OCI-LY7 (cell line): ENCODE measurements at regions not wholly inside any gene's neighbourhood (a gene's known extent, or its start where the extent isn't known, plus 50 kb on each side); places are given as distances from the start of the nearest gene placed in this dataset.

Source experiments
- BruUV-seq: library from RNA; stranded (reverse); fragments of 400-500 nt; replicated peaks from 2 replicates; lab custom pipeline; 2021; lab: Mats Ljungman, UMichigan
- CTCF ChIA-PET: fragments of 300-600 bp; sonication (Branson Sonifier 250); formaldehyde crosslinking; loops from one replicate; lab custom pipeline; 2022; ENCODE audit warnings: antibody characterized with exemption; ENCODE audit not compliant: unreplicated experiment; lab: Charles Lee
- POLR2A ChIA-PET: fragments of 300-600 bp; sonication (Branson Sonifier 250); formaldehyde crosslinking; loops from one replicate; lab custom pipeline; 2022; ENCODE audit warnings: antibody characterized with exemption; lab: Charles Lee
- DNase-seq: peaks from one replicate; pipeline ENCODE4 v3.0.0-alpha.2; 2015; ENCODE audit warnings: low spot score
- H2AFZ ChIP-seq: fragments of 200-600 bp; sonication (generic), shearing (Covaris generic); 2 replicates; pipeline ENCODE4 v1.6.1; 2014; ENCODE audit warnings: mild to moderate bottlenecking, antibody characterized with exemption, low read length, moderate library complexity
- H3K27ac ChIP-seq: fragments of 200-600 bp; sonication (generic); 2 replicates; pipeline ENCODE4 v1.5.1; 2014; ENCODE audit warnings: mixed run types, low read depth, mild to moderate bottlenecking, moderate library complexity, low read length, inconsistent platforms; ENCODE audit not compliant: poor library complexity, severe bottlenecking
- H3K36me3 ChIP-seq: fragments of 200-600 bp; sonication (generic); 2 replicates; pipeline ENCODE4 v1.6.1; 2014; ENCODE audit warnings: mild to moderate bottlenecking, antibody characterized with exemption, low read length, moderate library complexity, mixed read lengths; ENCODE audit not compliant: insufficient read depth
- H3K4me1 ChIP-seq: fragments of 200-600 bp; sonication (generic); 2 replicates; pipeline ENCODE4 v1.5.1; 2014; ENCODE audit warnings: mild to moderate bottlenecking, low read length; ENCODE audit not compliant: insufficient read depth, poor library complexity, severe bottlenecking
- H3K4me2 ChIP-seq: fragments of 200-600 bp; sonication (generic); 2 replicates; pipeline ENCODE4 v1.6.1; 2014; ENCODE audit warnings: mild to moderate bottlenecking, low read length
- H3K4me3 ChIP-seq: fragments of 200-600 bp; sonication (generic); 2 replicates; pipeline ENCODE4 v1.5.1; 2014; ENCODE audit warnings: mild to moderate bottlenecking, low read depth, low read length; ENCODE audit not compliant: poor library complexity, severe bottlenecking
- H3K79me2 ChIP-seq: fragments of 200-600 bp; sonication (generic); 2 replicates; pipeline ENCODE4 v1.6.1; 2016; ENCODE audit warnings: low read depth, mild to moderate bottlenecking, low read length, moderate library complexity, mixed read lengths; ENCODE audit not compliant: insufficient read depth
- H3K9me2 ChIP-seq: fragments of 200-600 bp; sonication (generic); 2 replicates; pipeline ENCODE4 v1.6.1; 2016; ENCODE audit warnings: mild to moderate bottlenecking, low read length, mixed read lengths; ENCODE audit not compliant: insufficient read depth
- H3K9me3 ChIP-seq: fragments of 200-600 bp; sonication (generic); 2 replicates; pipeline ENCODE4 v1.6.1; 2014; ENCODE audit warnings: mild to moderate bottlenecking, mixed run types, low read length, mixed read lengths
- H4K20me1 ChIP-seq: fragments of 200-600 bp; sonication (generic); 2 replicates; pipeline ENCODE4 v1.6.1; 2014; ENCODE audit warnings: mild to moderate bottlenecking, antibody characterized with exemption, low read length, moderate library complexity, mixed read lengths; ENCODE audit not compliant: insufficient read depth
- EZH2phosphoT487 ChIP-seq: fragments of 200-600 bp; sonication (generic); IDR thresholded peaks from 2 replicates; pipeline ENCODE4 v1.6.1; 2018; ENCODE audit warnings: low read depth, borderline replicate concordance, mild to moderate bottlenecking, mixed run types, antibody characterized with exemption, low read length, moderate library complexity, mixed read lengths
- intact Hi-C: fragments of 100-400 bp; cut with micrococcal nuclease; formaldehyde crosslinking; loops from one replicate; pipeline ENCODE4 v1.10.0; 2022; ENCODE audit not compliant: unreplicated experiment
- TF ChIP-seq, protein P1 (sequence below): fragments of 200-600 bp; sonication (generic); conservative IDR thresholded peaks from 2 replicates; pipeline ENCODE4 v1.5.1; 2014; ENCODE audit warnings: mild to moderate bottlenecking, antibody characterized with exemption, low read length, moderate library complexity, mixed read lengths

DNA sequence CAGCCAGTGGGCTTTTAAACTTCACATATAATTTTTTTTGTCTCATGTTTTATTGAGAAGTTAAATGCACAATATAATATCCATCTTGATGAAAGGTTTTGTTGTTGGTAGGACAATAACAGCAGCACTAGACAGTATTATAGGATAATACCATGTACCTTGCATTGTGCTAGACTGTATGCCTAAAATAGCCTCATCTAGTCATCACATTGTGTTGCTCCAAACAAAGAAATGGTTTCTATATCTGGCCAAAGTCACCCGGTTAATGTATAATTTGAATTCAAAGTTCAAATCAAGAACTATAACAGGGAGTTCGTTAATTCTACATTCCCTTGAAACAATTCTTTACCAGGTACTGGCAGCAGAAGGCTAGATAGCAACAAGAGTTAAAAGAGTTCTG is 104.9 kb downstream of the KCNJ2 start:
- TF ChIP-seq, protein P1, sequence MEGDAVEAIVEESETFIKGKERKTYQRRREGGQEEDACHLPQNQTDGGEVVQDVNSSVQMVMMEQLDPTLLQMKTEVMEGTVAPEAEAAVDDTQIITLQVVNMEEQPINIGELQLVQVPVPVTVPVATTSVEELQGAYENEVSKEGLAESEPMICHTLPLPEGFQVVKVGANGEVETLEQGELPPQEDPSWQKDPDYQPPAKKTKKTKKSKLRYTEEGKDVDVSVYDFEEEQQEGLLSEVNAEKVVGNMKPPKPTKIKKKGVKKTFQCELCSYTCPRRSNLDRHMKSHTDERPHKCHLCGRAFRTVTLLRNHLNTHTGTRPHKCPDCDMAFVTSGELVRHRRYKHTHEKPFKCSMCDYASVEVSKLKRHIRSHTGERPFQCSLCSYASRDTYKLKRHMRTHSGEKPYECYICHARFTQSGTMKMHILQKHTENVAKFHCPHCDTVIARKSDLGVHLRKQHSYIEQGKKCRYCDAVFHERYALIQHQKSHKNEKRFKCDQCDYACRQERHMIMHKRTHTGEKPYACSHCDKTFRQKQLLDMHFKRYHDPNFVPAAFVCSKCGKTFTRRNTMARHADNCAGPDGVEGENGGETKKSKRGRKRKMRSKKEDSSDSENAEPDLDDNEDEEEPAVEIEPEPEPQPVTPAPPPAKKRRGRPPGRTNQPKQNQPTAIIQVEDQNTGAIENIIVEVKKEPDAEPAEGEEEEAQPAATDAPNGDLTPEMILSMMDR: no peak
- TF ChIP-seq EZH2phosphoT487: no peak
- H4K20me1 ChIP-seq: no peaks in the 10 kb centered on the region
- H3K4me2 ChIP-seq: no peak overlapping the region
- H2AFZ ChIP-seq: no peak overlapping the region
- BruUV-seq: no TSS peak
- intact Hi-C loops: no loop called here
- CTCF ChIA-PET: no interaction called here
- H3K4me1 ChIP-seq: no peaks in the 10 kb centered on the region
- DNase-seq: no peak
- no peaks in the 10 kb centered on the region for H3K9me2 ChIP-seq
- no peaks in the 10 kb centered on the region for H3K9me3 ChIP-seq
- H3K36me3 ChIP-seq: no peaks in the 10 kb centered on the region
- H3K79me2 ChIP-seq: no peaks in the 10 kb centered on the region
- H3K27ac ChIP-seq: no peak overlapping the region
- H3K4me3 ChIP-seq: no peak overlapping the region
- POLR2A ChIA-PET: interaction anchor here (0.7 to 1.5 kb wide), 2 partner anchors 35 to 798 kb away, joined by 3 read pairs; no protein-coding TSS in a partner anchor

DNA sequence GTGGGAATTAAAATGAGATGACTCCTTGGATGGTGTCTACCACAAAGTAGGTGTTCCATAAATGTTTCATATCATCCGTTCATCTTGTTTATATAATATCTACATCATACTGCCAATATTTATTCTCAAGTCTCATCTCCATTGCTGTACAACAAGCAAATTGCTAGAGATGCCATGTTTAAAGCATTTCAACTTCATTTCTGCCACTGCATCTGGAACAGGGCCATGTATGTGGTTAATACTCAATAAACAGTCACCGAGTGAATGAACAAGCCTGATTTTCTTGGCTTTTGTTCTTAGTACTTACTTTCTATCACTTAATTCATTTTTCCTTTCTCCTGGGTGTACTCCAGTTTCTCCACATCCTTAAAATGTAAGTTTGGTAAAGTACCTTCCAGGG is 107.6 kb downstream of the KCNJ2 start:
- ChIA-PET POLR2A (interaction anchor here (1.0 kb wide), 1 partner anchor 14 kb away, joined by 3 read pairs; no protein-coding TSS in a partner anchor), CTCF (no interaction called here)
- no peaks in the 10 kb centered on the region for H4K20me1 ChIP-seq
- H3K79me2 ChIP-seq: no peaks in the 10 kb centered on the region
- no TSS peak for BruUV-seq
- DNase-seq: no peak
- no peak overlapping the region for H3K27ac ChIP-seq
- intact Hi-C loops: no loop called here
- H3K9me2 ChIP-seq: no peaks in the 10 kb centered on the region
- no peaks in the 10 kb centered on the region for H3K9me3 ChIP-seq
- H3K36me3 ChIP-seq: no peaks in the 10 kb centered on the region
- no peak overlapping the region for H3K4me2 ChIP-seq
- H3K4me1 ChIP-seq: no peaks in the 10 kb centered on the region
- no peak overlapping the region for H2AFZ ChIP-seq
- TF ChIP-seq, protein P1: no peak
- TF ChIP-seq EZH2phosphoT487: no peak
- H3K4me3 ChIP-seq: no peak overlapping the region

DNA sequence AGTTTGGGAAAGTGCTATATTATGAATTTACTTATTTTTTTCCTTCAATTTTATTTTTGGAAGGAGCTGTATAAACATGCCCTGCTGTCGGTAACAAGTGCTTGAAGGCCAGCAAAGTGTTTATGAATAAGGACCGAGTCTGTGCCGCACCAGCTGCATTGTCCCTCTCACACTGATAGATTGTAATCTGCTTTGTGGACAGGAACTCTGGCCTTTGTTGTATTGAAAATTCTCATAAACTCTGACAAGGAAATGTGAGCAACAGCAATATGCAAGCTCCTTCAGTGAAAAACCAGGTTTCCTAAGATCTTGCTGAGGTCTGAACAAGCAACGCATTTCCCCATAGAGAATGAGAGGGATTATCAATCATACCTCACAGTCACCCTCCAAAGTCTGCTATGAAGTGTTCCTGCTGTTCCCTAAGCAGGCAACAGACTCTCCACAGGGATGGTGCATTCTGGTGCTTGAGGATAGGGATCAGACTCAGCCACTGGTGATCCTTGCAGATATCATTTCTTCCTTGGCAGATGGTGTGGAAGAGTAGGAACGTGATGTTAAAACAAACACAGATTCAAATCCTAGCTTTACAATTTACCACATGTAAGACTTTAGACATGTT is 109.6 kb downstream of the KCNJ2 start:
- ChIA-PET CTCF (no interaction called here), POLR2A (interaction anchor here (1.0 to 1.1 kb wide), 2 partner anchors 11 to 191 kb away, joined by 3 to 4 read pairs; no protein-coding TSS in a partner anchor)
- Histone ChIP-seq H3K79me2 (no peaks in the 10 kb centered on the region), H3K36me3 (no peaks in the 10 kb centered on the region), H3K9me3 (no peaks in the 10 kb centered on the region), H3K4me3 (no peak overlapping the region), H3K9me2 (no peaks in the 10 kb centered on the region), H3K4me1 (no peaks in the 10 kb centered on the region), H3K4me2 (no peak overlapping the region), H4K20me1 (no peaks in the 10 kb centered on the region), H3K27ac (no peak overlapping the region), H2AFZ (no peak overlapping the region)
- no peak for DNase-seq
- intact Hi-C loops: no loop called here
- no peak for TF ChIP-seq EZH2phosphoT487
- TF ChIP-seq, protein P1: no peak
- no TSS peak for BruUV-seq
